ENCODE measurements at regions not wholly inside any gene's neighbourhood (a gene's known extent, or its start where the extent isn't known, plus 50 kb on each side); places are given as distances from the start of the nearest gene placed in this dataset.

GRCh38 chr2:62304429-62305417, 108.8 kb downstream of the B3GNT2 start:
- Histone ChIP-seq H3K14ac (replicated peaks; ENCODE audit: low read depth, low read length) (no peak overlapping the region), H3K4ac (ENCODE audit: low read depth, low read length) (no peak overlapping the region), H3K56ac (ENCODE audit: extremely low read depth, insufficient read depth, low read length) (no peak overlapping the region), H3K23ac (ENCODE audit: low read depth, low read length) (no peak overlapping the region), H3K4me2 (ENCODE audit: low read depth, low read length) (no peak overlapping the region), H3K4me1 (ENCODE audit: control insufficient read depth, insufficient read depth, low read length) (peaks cover 3% of the 10 kb centered on the region), H3K9me3 (ENCODE audit: control insufficient read depth, insufficient read depth, low read length) (no peaks in the 10 kb centered on the region), H3K27ac (ENCODE audit: insufficient read depth, low read length) (no peak overlapping the region), H4K20me1 (ENCODE audit: insufficient read depth, low read length) (no peaks in the 10 kb centered on the region), H2BK120ac (ENCODE audit: low read depth, low read length) (no peak overlapping the region), H2AFZ (replicated peaks; ENCODE audit: low read length, poor library complexity) (peak overlapping the region; percentile 14), H2AK5ac (ENCODE audit: low read depth, low read length) (no peak overlapping the region), H4K91ac (ENCODE audit: insufficient read depth, low read depth, low read length) (peak overlapping the region; percentile 14; the same call in 1 of the 2 replicates), H2BK20ac (ENCODE audit: low read depth, low read length) (no peak overlapping the region), H3K9ac (ENCODE audit: low read depth, low read length) (no peak overlapping the region), H2AK9ac (replicated peaks; ENCODE audit: low read depth, low read length, poor library complexity) (no peak overlapping the region), H3K27me3 (ENCODE audit: control insufficient read depth, insufficient read depth, low read length) (peaks cover 3% of the 10 kb centered on the region), H3K4me3 (ENCODE audit: insufficient read depth, low read depth, low read length) (no peak overlapping the region), H2BK15ac (ENCODE audit: low read depth, low read length) (no peak overlapping the region), H3K18ac (ENCODE audit: low read depth, low read length) (no peak overlapping the region), H4K8ac (ENCODE audit: low read depth in 2 of 2, low read length in 2 of 2) (no peak overlapping the region), H2BK5ac (ENCODE audit: low read depth, low read length, poor library complexity, severe bottlenecking) (no peak overlapping the region), H3K36me3 (ENCODE audit: control insufficient read depth, insufficient read depth, low read length) (no peaks in the 10 kb centered on the region), H3K9me1 (ENCODE audit: insufficient read depth, low read length) (no peaks in the 10 kb centered on the region), H3K79me1 (ENCODE audit: low read depth in 1 of 2, low read length in 2 of 2) (no peaks in the 10 kb centered on the region), H4K5ac (ENCODE audit: low read depth, low read length) (no peak overlapping the region)
- POLR2A ChIA-PET (ENCODE audit: unreplicated experiment) = no interaction called here
- dilution Hi-C loops (cut with HindIII; ENCODE audit: low sequenced_read_pairs, unreplicated experiment) = no loop called here
- in situ Hi-C loops (cut with MboI; ENCODE audit: low sequenced_read_pairs) = no loop called here
- ATAC-seq (ENCODE audit: low read depth) (peak; percentile 75), DNase-seq (peak; percentile 73)
- intact Hi-C loops (cut with micrococcal nuclease) = no loop called here
- CTCF ChIA-PET = no interaction called here
- WGBS, 2 experiments (ENCODE audit: extremely low coverage in 2 of 2, insufficient read length in 1 of 2) = 100% methylated on average over 1 of the region's 13 CpGs; no CpG with 5 or more reads in 1 of the 2 experiments
- 0 out of 2 replicates have a peak, but pooled peaks have one; percentile 22 for TF ChIP-seq CEBPB (IDR thresholded peaks at IDR 0.05; ENCODE audit: low read depth, low read length)
- TF ChIP-seq MAZ (IDR thresholded peaks at IDR 0.05; ENCODE audit: borderline replicate concordance, low read depth, low read length) = no peak
- no peak for TF ChIP-seq POLR2A (IDR thresholded peaks at IDR 0.05; ENCODE audit: low read depth, low read length)
- TF ChIP-seq USF2 (IDR thresholded peaks at IDR 0.05; ENCODE audit: low read depth, low read length) = no peak
- no TSS peak for BruUV-seq (replicated peaks)

All from IMR-90 (cell line).